ENCODE measurements at regions not wholly inside any gene's neighbourhood (a gene's known extent, or its start where the extent isn't known, plus 50 kb on each side); places are given as distances from the start of the nearest gene placed in this dataset.

DNA sequence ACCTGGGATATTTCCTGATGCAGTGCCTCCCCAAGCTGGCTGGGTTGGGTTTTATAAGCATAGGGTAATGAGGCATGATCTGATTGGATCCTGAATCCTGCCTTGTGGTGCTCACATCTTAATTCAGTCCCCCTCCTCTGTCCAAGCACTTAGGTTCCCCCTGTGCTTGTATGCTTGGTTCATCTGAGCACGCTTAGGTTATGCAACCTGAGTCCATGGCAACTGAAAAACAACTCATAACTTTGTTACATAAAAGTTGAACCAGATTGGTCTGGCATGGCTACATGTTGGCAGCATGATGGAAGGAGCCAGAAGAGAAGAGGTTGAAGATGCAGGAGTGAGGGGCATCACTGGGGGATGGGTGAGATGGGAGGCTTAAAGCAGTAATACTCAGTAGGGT is 57.3 kb upstream of the OSBPL3 start:
- TF ChIP-seq TARDBP (IDR thresholded peaks at IDR 0.05) (no peak), ARNT (IDR thresholded peaks at IDR 0.05) (no peak)

All from HEK293T (cell line).